Osteocyte (in vitro differentiated cells): ENCODE measurements at regions not wholly inside any gene's neighbourhood (a gene's known extent, or its start where the extent isn't known, plus 50 kb on each side); places are given as distances from the start of the nearest gene placed in this dataset.

Experiments used
- DNase-seq: peaks from one replicate; pipeline ENCODE4 v3.0.0; 2021; ENCODE audit warnings: mixed read lengths; ENCODE audit not compliant: unreplicated experiment; ENCODE audit errors: extremely low spot score
- H3K27ac Mint-ChIP-seq: one replicate; pipeline ENCODE4 v1.8.0; 2021; ENCODE audit warnings: mild to moderate bottlenecking, mixed read lengths; ENCODE audit not compliant: unreplicated experiment
- H3K27me3 Mint-ChIP-seq: one replicate; pipeline ENCODE4 v1.8.0; 2021; ENCODE audit warnings: mixed read lengths; ENCODE audit not compliant: unreplicated experiment
- H3K36me3 Mint-ChIP-seq: one replicate; pipeline ENCODE4 v1.8.0; 2021; ENCODE audit warnings: mixed read lengths; ENCODE audit not compliant: unreplicated experiment
- H3K4me1 Mint-ChIP-seq: one replicate; pipeline ENCODE4 v1.8.0; 2021; ENCODE audit warnings: mixed read lengths; ENCODE audit not compliant: unreplicated experiment
- H3K4me3 Mint-ChIP-seq: one replicate; pipeline ENCODE4 v1.8.0; 2021; ENCODE audit warnings: mild to moderate bottlenecking, moderate library complexity, mixed read lengths; ENCODE audit not compliant: unreplicated experiment
- H3K9me3 Mint-ChIP-seq: one replicate; pipeline ENCODE4 v1.8.0; 2021; ENCODE audit warnings: mixed read lengths; ENCODE audit not compliant: unreplicated experiment
- TF ChIP-seq, protein P1 (sequence below): fragments of 200-600 bp; sonication (generic); IDR thresholded peaks from 2 replicates; pipeline ENCODE4 v1.5.0; 2021; ENCODE audit warnings: antibody characterized with exemption, mild to moderate bottlenecking, moderate library complexity

GRCh38 chr10:127797339-127797738, 60.4 kb downstream of the FOXI2 start:
- no peak overlapping the region for H3K27ac Mint-ChIP-seq
- H3K4me1 Mint-ChIP-seq: no peaks in the 10 kb centered on the region
- TF ChIP-seq, protein P1, sequence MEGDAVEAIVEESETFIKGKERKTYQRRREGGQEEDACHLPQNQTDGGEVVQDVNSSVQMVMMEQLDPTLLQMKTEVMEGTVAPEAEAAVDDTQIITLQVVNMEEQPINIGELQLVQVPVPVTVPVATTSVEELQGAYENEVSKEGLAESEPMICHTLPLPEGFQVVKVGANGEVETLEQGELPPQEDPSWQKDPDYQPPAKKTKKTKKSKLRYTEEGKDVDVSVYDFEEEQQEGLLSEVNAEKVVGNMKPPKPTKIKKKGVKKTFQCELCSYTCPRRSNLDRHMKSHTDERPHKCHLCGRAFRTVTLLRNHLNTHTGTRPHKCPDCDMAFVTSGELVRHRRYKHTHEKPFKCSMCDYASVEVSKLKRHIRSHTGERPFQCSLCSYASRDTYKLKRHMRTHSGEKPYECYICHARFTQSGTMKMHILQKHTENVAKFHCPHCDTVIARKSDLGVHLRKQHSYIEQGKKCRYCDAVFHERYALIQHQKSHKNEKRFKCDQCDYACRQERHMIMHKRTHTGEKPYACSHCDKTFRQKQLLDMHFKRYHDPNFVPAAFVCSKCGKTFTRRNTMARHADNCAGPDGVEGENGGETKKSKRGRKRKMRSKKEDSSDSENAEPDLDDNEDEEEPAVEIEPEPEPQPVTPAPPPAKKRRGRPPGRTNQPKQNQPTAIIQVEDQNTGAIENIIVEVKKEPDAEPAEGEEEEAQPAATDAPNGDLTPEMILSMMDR: no peak
- no peaks in the 10 kb centered on the region for H3K36me3 Mint-ChIP-seq
- H3K9me3 Mint-ChIP-seq: peaks cover 27% of the 10 kb centered on the region
- DNase-seq: no peak
- no peak overlapping the region for H3K4me3 Mint-ChIP-seq
- H3K27me3 Mint-ChIP-seq: no peaks in the 10 kb centered on the region

- Mint-ChIP-seq H3K36me3 (no peaks in the 10 kb centered on the region), H3K4me1 (no peaks in the 10 kb centered on the region), H3K9me3 (peaks cover 27% of the 10 kb centered on the region), H3K27me3 (no peaks in the 10 kb centered on the region), H3K4me3 (no peak overlapping the region), H3K27ac (no peak overlapping the region)
- TF ChIP-seq, protein P1: no peak
- no peak for DNase-seq
Observed at GRCh38 chr10:127798111-127798510, 61.1 kb downstream of the FOXI2 start.

DNA sequence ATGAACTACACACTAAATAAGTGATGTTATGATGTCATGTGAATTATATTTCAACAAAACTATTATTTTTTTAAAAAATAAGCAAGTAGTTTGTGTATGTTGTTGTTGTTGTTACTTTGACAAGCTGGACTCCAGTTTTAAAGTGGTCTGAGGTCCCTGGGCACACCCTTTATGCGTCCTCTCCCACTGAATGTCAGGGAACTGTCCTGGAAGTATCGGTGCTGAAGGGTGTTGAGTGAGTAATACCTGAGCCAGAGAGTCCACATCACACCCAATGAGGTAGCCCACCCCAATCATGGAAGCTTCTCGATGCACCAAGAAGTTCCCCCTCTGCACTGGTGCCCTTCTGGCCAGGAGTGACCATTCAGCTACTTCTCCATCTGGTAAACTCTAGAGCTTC, 64.3 kb downstream of the FOXI2 start:
- Mint-ChIP-seq H3K27me3 (no peaks in the 10 kb centered on the region), H3K9me3 (peaks cover 27% of the 10 kb centered on the region), H3K27ac (no peak overlapping the region), H3K4me1 (no peaks in the 10 kb centered on the region), H3K4me3 (no peak overlapping the region), H3K36me3 (no peaks in the 10 kb centered on the region)
- no peak for DNase-seq
- TF ChIP-seq, protein P1: no peak

GRCh38 chr10:127802531-127803095, 65.6 kb downstream of the FOXI2 start:
- Mint-ChIP-seq H3K4me3 (no peak overlapping the region), H3K36me3 (no peaks in the 10 kb centered on the region), H3K27ac (no peak overlapping the region), H3K4me1 (no peaks in the 10 kb centered on the region), H3K27me3 (no peaks in the 10 kb centered on the region), H3K9me3 (peaks cover 20% of the 10 kb centered on the region)
- TF ChIP-seq, protein P1: no peak
- DNase-seq: no peak

DNA sequence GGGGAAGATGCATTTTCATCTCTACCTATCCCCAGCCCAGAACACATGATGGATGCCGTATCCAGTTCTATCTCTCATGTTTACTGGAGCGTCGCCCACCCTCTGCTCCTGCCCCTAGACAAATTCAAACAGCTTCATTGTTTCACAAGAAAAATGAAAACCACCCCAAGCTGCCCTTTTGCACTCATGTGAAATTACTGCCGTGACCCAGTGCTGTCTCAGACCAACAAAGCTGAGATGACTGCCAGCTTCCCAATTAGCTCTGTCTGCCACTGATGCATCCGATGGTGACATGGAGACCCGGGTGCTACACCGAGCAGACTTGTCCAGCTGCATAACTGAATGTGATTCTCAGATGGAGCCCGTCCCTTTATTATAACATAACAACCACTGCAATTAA, 67.7 kb downstream of the FOXI2 start:
- Mint-ChIP-seq H3K27me3 (no peaks in the 10 kb centered on the region), H3K9me3 (peaks cover 15% of the 10 kb centered on the region), H3K4me1 (no peaks in the 10 kb centered on the region), H3K27ac (no peak overlapping the region), H3K36me3 (no peaks in the 10 kb centered on the region), H3K4me3 (no peak overlapping the region)
- no peak for DNase-seq
- TF ChIP-seq, protein P1: no peak
